Caki2 (cell line): ENCODE measurements at regions not wholly inside any gene's neighbourhood (a gene's known extent, or its start where the extent isn't known, plus 50 kb on each side); places are given as distances from the start of the nearest gene placed in this dataset.

Experiments
- DNase-seq: peaks from one replicate; pipeline ENCODE4 v3.0.0-alpha.2; 2015; ENCODE audit warnings: low read depth
- in situ Hi-C: cut with HindIII; loops from 2 replicates; pipeline ENCODE4 v1.10.0; 2016; ENCODE audit warnings: low sequenced_read_pairs, low pct_unique_long_range_greater_than_20kb, mixed read lengths

DNA sequence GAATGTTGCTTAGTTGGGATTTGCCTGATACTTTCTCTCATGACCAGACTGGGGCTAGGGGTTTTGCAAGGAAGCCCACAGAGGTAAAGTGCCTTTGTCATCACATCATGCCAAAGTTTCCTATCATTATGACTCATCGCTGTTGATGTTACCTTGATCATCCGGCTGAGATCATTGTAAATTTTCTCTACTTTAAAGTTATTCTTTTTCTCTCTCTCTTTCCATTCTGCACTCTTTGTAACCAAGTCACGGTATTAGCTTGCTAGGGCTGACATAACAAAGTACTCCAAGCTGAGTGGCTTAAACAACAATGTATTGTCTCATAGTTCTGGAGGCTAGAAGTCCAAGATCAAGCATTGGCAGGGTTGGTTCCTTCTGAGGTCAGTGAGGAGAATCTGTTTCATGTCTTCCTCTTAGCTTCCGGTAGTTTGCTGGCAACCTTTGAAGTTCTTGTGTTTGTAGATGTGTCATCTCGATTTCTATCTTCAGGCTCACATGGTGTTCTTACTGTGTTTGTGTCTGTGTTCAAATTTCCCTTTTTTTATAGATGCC lies 113.0 kb downstream of the DTHD1 start:
- in situ Hi-C loops = no loop called here
- peak; percentile 10 for DNase-seq

GRCh38 chr4:36399762-36400353 lies 118.4 kb downstream of the DTHD1 start:
- peak; percentile 10 for DNase-seq
- in situ Hi-C loops = no loop called here

GRCh38 chr4:36402008-36402758 lies 120.8 kb downstream of the DTHD1 start:
- DNase-seq = no peak
- in situ Hi-C loops = no loop called here

DNA sequence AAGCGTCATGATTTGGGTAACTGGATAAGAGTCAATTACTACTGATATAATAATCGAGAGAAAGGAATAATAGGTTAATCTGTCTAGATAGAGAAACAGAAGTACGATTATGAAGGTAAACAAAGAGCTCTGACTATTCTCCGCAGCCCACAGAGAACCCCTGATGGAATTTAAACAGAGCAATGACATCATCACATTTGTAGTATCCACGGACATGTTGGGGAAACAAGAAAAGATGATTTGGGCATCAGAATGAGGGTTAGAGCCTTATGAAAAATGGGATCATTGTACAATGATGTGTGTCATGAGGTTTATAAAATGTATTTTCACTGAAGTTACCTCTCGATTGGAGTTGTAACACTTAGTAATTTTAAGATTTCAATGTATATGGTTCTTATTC lies 129.9 kb downstream of the DTHD1 start:
- DNase-seq = no peak
- in situ Hi-C loops = no loop called here

DNA sequence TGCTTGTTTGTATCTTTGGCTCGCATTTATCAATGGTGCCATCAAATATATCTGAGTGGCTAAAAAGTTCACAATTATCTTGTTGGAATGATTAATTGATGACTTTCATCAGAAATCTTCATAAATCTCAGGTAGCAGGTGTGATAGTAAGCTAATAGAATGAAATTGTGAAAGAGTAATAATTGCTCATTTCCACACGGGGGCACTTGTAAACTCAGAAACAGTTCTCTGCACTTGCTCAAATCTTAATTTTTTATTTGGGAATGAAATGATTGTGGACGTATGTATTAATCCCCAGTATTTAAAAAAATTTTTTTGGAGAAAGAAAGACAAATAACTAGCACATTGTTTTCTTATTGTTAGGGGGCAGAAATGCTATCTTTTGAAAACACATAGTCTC lies 132.8 kb downstream of the DTHD1 start:
- in situ Hi-C loops = no loop called here
- no peak for DNase-seq

GRCh38 chr4:36417146-36417545 lies 135.7 kb downstream of the DTHD1 start:
- in situ Hi-C loops = no loop called here
- DNase-seq = no peak

DNA sequence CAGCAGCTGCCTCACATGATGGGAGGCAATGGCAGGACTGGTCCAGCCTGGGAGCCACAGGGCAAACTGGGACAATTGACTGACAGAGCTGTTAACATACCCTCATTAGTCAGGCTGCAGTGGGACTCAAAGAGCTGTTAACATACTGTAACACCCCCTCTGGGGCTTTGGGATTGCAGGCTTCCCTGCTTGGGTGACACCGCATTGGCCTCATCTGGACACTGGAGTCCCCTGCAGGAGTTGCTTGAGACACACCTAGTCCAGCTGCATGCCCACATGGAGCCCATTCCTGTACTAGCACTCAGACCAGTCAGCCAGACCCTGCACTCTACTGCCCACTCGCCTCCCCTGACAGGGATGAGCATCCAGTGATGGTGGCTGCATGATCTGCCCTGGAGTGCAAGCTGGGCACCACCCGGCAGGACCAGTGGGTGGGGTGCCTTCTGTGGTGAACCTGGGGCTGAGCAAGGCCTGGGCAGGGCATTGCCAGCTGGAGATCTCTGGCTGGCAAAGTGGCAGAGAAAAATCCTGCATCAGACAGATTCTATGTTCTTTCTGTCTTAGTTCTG lies 138.8 kb downstream of the DTHD1 start:
- DNase-seq = no peak
- in situ Hi-C loops = no loop called here

DNA sequence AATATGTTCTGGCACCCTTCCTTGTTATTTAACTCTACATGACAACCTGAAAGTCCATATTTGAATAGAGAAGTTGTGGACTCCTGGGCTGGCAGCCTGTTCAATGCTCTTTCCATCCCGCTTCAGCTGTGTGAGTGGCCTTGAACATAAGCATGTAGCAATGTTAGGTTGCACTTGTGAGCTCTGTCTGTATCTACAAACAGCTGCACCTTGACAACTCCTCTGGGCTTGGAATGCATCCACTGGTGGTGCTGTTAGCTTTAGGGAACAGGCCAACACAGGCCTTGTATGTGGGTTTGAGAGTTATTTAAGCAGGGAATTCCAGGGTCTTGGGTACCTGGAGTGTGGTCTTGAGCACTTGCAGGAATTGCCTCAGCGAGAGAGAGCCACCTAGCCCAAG lies 141.2 kb downstream of the DTHD1 start:
- no peak for DNase-seq
- in situ Hi-C loops = no loop called here

GRCh38 chr4:36426741-36427140 lies 145.3 kb downstream of the DTHD1 start:
- in situ Hi-C loops = no loop called here
- no peak for DNase-seq

DNA sequence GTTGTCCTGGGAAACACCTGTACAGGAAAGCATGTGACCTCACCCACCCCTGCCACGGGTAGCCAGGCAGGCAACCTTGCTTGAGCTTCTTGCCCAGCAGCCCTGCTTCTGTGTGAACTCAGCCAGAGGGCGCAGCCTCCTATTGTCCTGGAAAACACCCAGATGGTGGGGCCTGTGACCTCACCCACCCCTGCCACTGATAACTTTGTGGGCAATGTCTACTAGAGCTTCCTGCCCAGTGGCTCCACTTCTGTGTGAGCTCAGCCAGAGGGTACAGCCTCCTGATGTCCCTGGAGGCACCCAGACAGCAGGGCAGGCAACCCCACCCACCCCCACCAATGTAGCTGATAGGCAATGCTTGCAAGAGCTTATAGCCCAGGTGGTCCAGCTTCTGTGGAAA lies 146.3 kb downstream of the DTHD1 start:
- in situ Hi-C loops = no loop called here
- no peak for DNase-seq

DNA sequence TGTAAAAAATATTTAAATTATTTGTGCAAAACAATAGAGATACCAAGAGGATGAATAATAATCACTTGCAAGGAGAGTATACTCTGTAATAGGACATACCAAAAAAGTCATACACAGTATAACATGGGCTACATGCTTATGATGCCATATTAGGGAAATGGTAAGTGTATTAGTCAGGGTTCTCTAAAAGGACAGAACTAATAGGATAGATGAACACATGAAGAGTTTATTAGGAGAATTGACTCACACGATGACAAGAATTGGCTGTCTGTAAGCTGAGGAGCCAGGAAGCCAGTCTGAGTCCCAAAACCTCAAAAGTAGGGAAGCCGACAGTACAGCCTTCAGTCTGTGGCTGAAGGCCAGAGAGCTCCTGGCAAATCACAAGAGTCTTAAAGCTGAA lies 151.2 kb downstream of the DTHD1 start:
- in situ Hi-C loops = no loop called here
- no peak for DNase-seq

GRCh38 chr4:36439556-36439955 lies 158.1 kb downstream of the DTHD1 start:
- in situ Hi-C loops = no loop called here
- no peak for DNase-seq

DNA sequence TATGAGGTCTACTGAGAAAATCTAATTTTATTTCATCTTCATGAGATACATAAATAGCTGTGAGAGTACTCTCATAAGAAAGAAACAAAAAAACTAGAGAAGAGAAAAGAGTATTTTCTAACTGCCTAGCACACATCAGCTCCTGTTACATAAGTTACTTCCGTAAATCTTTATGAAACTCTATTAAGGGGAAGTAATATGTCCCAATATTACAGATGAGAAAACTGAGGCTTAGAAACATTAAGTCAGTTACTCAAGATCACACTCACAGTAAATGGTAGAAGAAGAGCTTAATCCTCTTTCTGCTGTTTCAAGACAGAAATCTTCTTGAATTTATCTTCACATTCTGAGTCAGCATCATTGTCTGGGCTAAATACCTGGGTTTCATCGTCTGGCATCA lies 164.1 kb downstream of the DTHD1 start:
- in situ Hi-C loops = no loop called here

GRCh38 chr4:36446275-36446674 lies 164.9 kb downstream of the DTHD1 start:
- no peak for DNase-seq
- in situ Hi-C loops = no loop called here

More for the DNA sequence above, 164.1 kb downstream of the DTHD1 start:
- no peak for DNase-seq

DNA sequence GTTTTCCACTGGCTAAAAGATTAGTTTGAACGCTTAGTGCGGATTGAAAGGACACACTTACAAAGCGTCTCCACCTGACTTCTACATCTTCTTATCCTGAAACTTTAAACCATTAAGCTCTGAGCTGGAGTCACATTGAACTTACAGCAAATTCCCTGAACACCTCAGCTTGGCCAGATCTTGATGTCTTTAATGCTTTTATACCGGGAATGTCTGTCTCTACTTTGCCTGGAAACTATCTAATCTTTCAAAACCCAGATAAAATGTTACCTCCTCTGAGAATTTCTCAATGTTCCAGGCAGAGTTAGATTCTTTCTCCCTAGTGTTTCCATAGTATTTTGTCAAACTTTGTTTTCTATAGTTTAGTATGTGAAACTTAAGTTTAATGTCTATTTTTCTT lies 179.9 kb downstream of the DTHD1 start:
- in situ Hi-C loops = no loop called here
- no peak for DNase-seq

DNA sequence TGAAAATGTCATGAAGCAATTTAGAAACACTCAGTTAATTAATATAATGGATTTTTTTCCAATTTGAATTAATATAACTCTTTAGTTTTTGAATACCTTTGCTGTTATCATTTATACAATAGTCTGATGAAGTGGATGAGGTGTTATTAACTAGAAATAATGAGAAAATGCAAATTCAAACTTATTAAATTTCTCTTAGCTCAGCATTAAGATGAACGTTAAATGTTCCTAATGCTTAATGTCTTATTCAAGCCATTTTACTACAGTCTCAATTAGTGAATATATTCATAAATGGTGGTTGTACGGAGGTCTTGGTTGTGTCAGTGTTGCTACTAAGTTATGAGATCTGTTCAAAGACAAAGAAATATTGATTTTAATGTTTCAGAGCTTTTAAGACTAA lies 186.3 kb downstream of the DTHD1 start:
- in situ Hi-C loops = no loop called here

GRCh38 chr4:36471903-36472302 lies 190.5 kb downstream of the DTHD1 start:
- DNase-seq = no peak
- in situ Hi-C loops = no loop called here

More for the DNA sequence above, 186.3 kb downstream of the DTHD1 start:
- no peak for DNase-seq

- no peak for DNase-seq
- in situ Hi-C loops = no loop called here
Observed at GRCh38 chr4:36476135-36476534, 194.7 kb downstream of the DTHD1 start.

DNA sequence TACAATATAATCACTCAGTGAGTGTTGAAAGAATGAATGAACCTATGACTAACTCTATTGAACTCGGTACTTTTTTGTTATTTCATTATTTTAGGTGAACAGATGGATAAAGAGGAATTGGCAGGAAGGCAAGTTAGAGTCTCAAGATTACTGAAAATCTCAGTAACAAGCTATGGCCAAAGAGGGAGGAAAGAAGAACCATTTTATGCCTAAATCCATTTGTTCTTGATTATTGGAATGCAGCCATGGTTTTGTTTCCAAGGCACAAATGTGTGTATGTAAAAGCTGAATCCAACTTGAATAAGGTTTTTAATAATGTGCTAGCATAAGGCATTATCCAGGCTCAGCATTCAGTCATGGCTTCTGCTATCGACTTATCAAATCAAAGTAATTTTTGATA lies 196.4 kb downstream of the DTHD1 start:
- no peak for DNase-seq
- in situ Hi-C loops = no loop called here

DNA sequence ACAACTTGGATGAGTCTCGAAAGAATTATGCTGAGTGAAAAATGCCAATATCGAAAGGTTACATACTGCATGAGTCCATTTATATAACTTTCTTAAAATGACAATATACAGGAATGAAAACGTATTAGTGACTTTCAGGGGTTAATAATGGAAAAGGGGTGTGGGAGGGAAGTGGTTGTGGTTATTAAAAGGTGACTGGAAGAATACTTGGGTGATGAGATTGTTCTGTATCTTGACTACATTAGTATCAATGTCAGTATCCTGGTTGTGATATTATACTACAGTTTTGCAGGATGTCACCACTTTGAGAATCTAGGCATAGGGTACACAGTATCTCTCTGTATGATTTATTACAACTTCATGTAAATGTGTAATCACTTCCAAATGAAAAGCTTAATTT lies 204.5 kb downstream of the DTHD1 start:
- in situ Hi-C loops = no loop called here
- DNase-seq = no peak
